PC-9 (cell line): ENCODE measurements at regions not wholly inside any gene's neighbourhood (a gene's known extent, or its start where the extent isn't known, plus 50 kb on each side); places are given as distances from the start of the nearest gene placed in this dataset.
A peak's percentile ranks its signal among the peaks of the same experiment; 100 is the strongest.

Experiments
- BruUV-seq: library from RNA; stranded (reverse); fragments of 400-500 nt; replicated peaks from 2 replicates; lab custom pipeline; 2021; lab: Mats Ljungman, UMichigan
- CTCF ChIA-PET: fragments of 300-600 bp; sonication (Branson Sonifier 250); formaldehyde crosslinking; loops from one replicate; lab custom pipeline; 2022; ENCODE audit warnings: antibody characterized with exemption; lab: Charles Lee
- POLR2A ChIA-PET: fragments of 300-600 bp; sonication (Branson Sonifier 250); formaldehyde crosslinking; loops from one replicate; lab custom pipeline; 2022; ENCODE audit warnings: antibody characterized with exemption; ENCODE audit not compliant: unreplicated experiment; lab: Charles Lee
- DNase-seq, 2 experiments: peaks; one replicate each; pipeline versions ENCODE4 v3.0.0 to v3.0.0-alpha.2; 2015 to 2022; ENCODE audit warnings: mixed read lengths in 1 of 2
- H2AFZ ChIP-seq: fragments of 200-600 bp; sonication (generic); 2 replicates; pipeline ENCODE4 v1.8.1; 2017; ENCODE audit warnings: antibody characterized with exemption
- H3F3A ChIP-seq: fragments of 200-600 bp; sonication (generic); 2 replicates; pipeline ENCODE4 v1.8.1; 2017; ENCODE audit warnings: antibody characterized with exemption, mild to moderate bottlenecking, low read depth; ENCODE audit not compliant: insufficient read depth
- H3K27ac ChIP-seq: fragments of 200-600 bp; sonication (generic); 2 replicates; pipeline ENCODE4 v1.6.1; 2016; ENCODE audit warnings: mixed run types
- H3K27me3 ChIP-seq: fragments of 200-600 bp; sonication (generic); 2 replicates; pipeline ENCODE4 v1.6.1; 2016; ENCODE audit warnings: low read depth, mixed run types; ENCODE audit not compliant: insufficient read depth
- H3K36me3 ChIP-seq: fragments of 200-600 bp; sonication (generic); 2 replicates; pipeline ENCODE4 v1.6.1; 2016; ENCODE audit warnings: low read depth, mixed run types
- H3K4me1 ChIP-seq: fragments of 200-600 bp; sonication (generic); replicated peaks from 2 replicates; pipeline ENCODE4 v1.6.1; 2016; ENCODE audit warnings: mixed run types; ENCODE audit not compliant: insufficient read depth
- H3K4me2 ChIP-seq: fragments of 200-600 bp; sonication (generic); 2 replicates; pipeline ENCODE4 v1.6.1; 2017; ENCODE audit warnings: mixed run types
- H3K4me3 ChIP-seq: fragments of 200-600 bp; sonication (generic); 2 replicates; pipeline ENCODE4 v1.6.1; 2016; ENCODE audit warnings: mixed run types
- H3K79me2 ChIP-seq: fragments of 200-600 bp; sonication (generic); 2 replicates; pipeline ENCODE4 v1.6.1; 2017; ENCODE audit warnings: low read depth, mixed run types
- H3K9me2 ChIP-seq: fragments of 200-600 bp; sonication (generic); 2 replicates; pipeline ENCODE4 v1.8.1; 2017; ENCODE audit warnings: mild to moderate bottlenecking; ENCODE audit not compliant: insufficient read depth
- H3K9me3 ChIP-seq: fragments of 200-600 bp; sonication (generic); 2 replicates; pipeline ENCODE4 v1.8.1; 2016; ENCODE audit warnings: low read depth; ENCODE audit not compliant: insufficient read depth
- H4K20me1 ChIP-seq: fragments of 200-600 bp; sonication (generic); 2 replicates; pipeline ENCODE4 v1.8.1; 2017; ENCODE audit not compliant: insufficient read depth
- CTCF ChIP-seq: fragments of 200-600 bp; sonication (generic); conservative IDR thresholded peaks from 2 replicates; pipeline ENCODE4 v1.6.1; 2017; ENCODE audit warnings: mixed run types, antibody characterized with exemption, mild to moderate bottlenecking, moderate library complexity
- EZH2 ChIP-seq: fragments of 200-600 bp; sonication (generic); IDR thresholded peaks from 2 replicates; pipeline ENCODE4 v1.8.0; 2017; ENCODE audit warnings: antibody characterized with exemption, low read depth
- intact Hi-C: fragments of 100-400 bp; cut with micrococcal nuclease; formaldehyde crosslinking; loops from one replicate; pipeline ENCODE4 v1.10.0; 2022; ENCODE audit not compliant: unreplicated experiment

- DNase-seq: no peak
- Histone ChIP-seq H3K79me2 (no peaks in the 10 kb centered on the region), H3K27ac (no peak overlapping the region), H3K27me3 (no peaks in the 10 kb centered on the region), H2AFZ (no peak overlapping the region), H3K4me2 (no peak overlapping the region), H3F3A (no peaks in the 10 kb centered on the region), H3K9me3 (no peaks in the 10 kb centered on the region), H3K36me3 (no peaks in the 10 kb centered on the region), H3K4me3 (no peak overlapping the region), H3K4me1 (no peaks in the 10 kb centered on the region), H4K20me1 (no peaks in the 10 kb centered on the region), H3K9me2 (no peaks in the 10 kb centered on the region; the same call in 1 of the 2 replicates)
- TF ChIP-seq EZH2: no peak
- TF ChIP-seq CTCF: no peak
- intact Hi-C loops: loop anchor here (10.0 kb wide), 1 partner anchor 177 kb away; no protein-coding TSS in a partner anchor
- ChIA-PET CTCF (interaction anchor here (0.6 kb wide), 1 partner anchor 908 kb away, joined by 6 read pairs; no protein-coding TSS in a partner anchor), POLR2A (no interaction called here)
- no TSS peak for BruUV-seq
These were observed 1023.6 kb upstream of the RAG2 start for GRCh38 chr11:37621662-37622061.

GRCh38 chr11:37616291-37616690 is 1018.3 kb upstream of the RAG2 start:
- intact Hi-C loops: no loop called here
- no peak overlapping the region for H3K4me3 ChIP-seq
- no peak overlapping the region for H3K27ac ChIP-seq
- H3K4me2 ChIP-seq: no peak overlapping the region
- ChIA-PET CTCF (no interaction called here), POLR2A (no interaction called here)
- no peaks in the 10 kb centered on the region for H3K4me1 ChIP-seq
- H3K27me3 ChIP-seq: no peaks in the 10 kb centered on the region
- H4K20me1 ChIP-seq: no peaks in the 10 kb centered on the region
- no peaks in the 10 kb centered on the region; the same call in 1 of the 2 replicates for H3K9me2 ChIP-seq
- no peaks in the 10 kb centered on the region for H3K36me3 ChIP-seq
- no peak overlapping the region for H2AFZ ChIP-seq
- DNase-seq: no peak
- no peak for TF ChIP-seq CTCF
- no peak for TF ChIP-seq EZH2
- H3K79me2 ChIP-seq: no peaks in the 10 kb centered on the region
- H3K9me3 ChIP-seq: no peaks in the 10 kb centered on the region
- BruUV-seq: no TSS peak
- H3F3A ChIP-seq: no peaks in the 10 kb centered on the region

- Histone ChIP-seq H3K27me3 (no peaks in the 10 kb centered on the region), H3K79me2 (no peaks in the 10 kb centered on the region), H3K4me2 (no peak overlapping the region), H3K36me3 (no peaks in the 10 kb centered on the region), H3K9me2 (no peaks in the 10 kb centered on the region), H3K4me3 (no peak overlapping the region), H3F3A (no peaks in the 10 kb centered on the region), H4K20me1 (no peaks in the 10 kb centered on the region), H2AFZ (peak overlapping the region; percentile 73), H3K27ac (no peak overlapping the region), H3K4me1 (no peaks in the 10 kb centered on the region), H3K9me3 (no peaks in the 10 kb centered on the region)
- intact Hi-C loops: no loop called here
- ChIA-PET POLR2A (no interaction called here), CTCF (no interaction called here)
- TF ChIP-seq EZH2: no peak
- TF ChIP-seq CTCF: no peak
- DNase-seq: no peak
- BruUV-seq: no TSS peak
These were observed 1015.0 kb upstream of the RAG2 start for GRCh38 chr11:37613031-37613430.
